Endothelial cell of umbilical vein (primary cell): ENCODE measurements at regions not wholly inside any gene's neighbourhood (a gene's known extent, or its start where the extent isn't known, plus 50 kb on each side); places are given as distances from the start of the nearest gene placed in this dataset.

Experiments used
- BruUV-seq: library from RNA; stranded (reverse); fragments of 400-500 nt; replicated peaks from 2 replicates; lab custom pipeline; 2021; lab: Mats Ljungman, UMichigan
- CTCF ChIA-PET: fragments of 300-600, 350-600 bp; sonication (Branson Sonifier 250); formaldehyde crosslinking; loops from one replicate; lab custom pipeline; 2021; ENCODE audit warnings: antibody characterized with exemption, inconsistent platforms; lab: Charles Lee
- POLR2A ChIA-PET: fragments of 300-600, 350-600 bp; sonication (Branson Sonifier 250); formaldehyde crosslinking; loops from one replicate; lab custom pipeline; 2021; ENCODE audit warnings: antibody characterized with exemption, inconsistent platforms; lab: Charles Lee
- DNase-seq: peaks from one replicate; pipeline ENCODE4 v3.0.0-alpha.2; 2011; ENCODE audit warnings: low read depth, low spot score
- FAIRE-seq: peaks from 2 replicates; lab custom pipeline; 2011; peaks lifted over from hg19 to GRCh38; lab: Jason Lieb, UNC
- H2AFZ ChIP-seq: 2 replicates; pipeline ENCODE4 v1.6.0; 2012; ENCODE audit warnings: low read depth, low read length, control low read depth, inconsistent platforms
- H3K27ac ChIP-seq: 2 replicates; pipeline ENCODE4 v1.5.1; 2011; ENCODE audit warnings: low read depth, mild to moderate bottlenecking, control low read depth, low read length, moderate library complexity; ENCODE audit not compliant: insufficient read depth
- H3K27me3 ChIP-seq, 2 experiments: 2 replicates each; pipeline versions ENCODE4 v1.6.0 to v1.6.1; 2011; ENCODE audit warnings: low read length in 2 of 2, mixed read lengths in 1 of 2; ENCODE audit not compliant: control insufficient read depth in 2 of 2, insufficient read depth in 2 of 2
- H3K36me3 ChIP-seq, 2 experiments: 2 replicates in 1 of 2; 3 replicates in 1 of 2; pipeline ENCODE4 v1.5.1; 2011; ENCODE audit warnings: low read length in 2 of 2, mild to moderate bottlenecking in 1 of 2, moderate library complexity in 1 of 2; ENCODE audit not compliant: control insufficient read depth in 2 of 2, insufficient read depth in 2 of 2; ENCODE audit errors: extremely low read depth in 1 of 2
- H3K4me1 ChIP-seq: 3 replicates; pipeline ENCODE4 v1.5.1; 2011; ENCODE audit warnings: mild to moderate bottlenecking, low read length; ENCODE audit not compliant: control insufficient read depth, insufficient read depth; ENCODE audit errors: extremely low read depth
- H3K4me2 ChIP-seq: 2 replicates; pipeline ENCODE4 v1.6.1; 2011; ENCODE audit warnings: low read length, control low read depth, mixed read lengths; ENCODE audit not compliant: insufficient read depth
- H3K4me3 ChIP-seq, 3 experiments: fragments of 200-600 bp in 1 of 3; sonication (generic), shearing (Covaris generic) in 1 of 3; replicated peaks in 1 of 3; 2 replicates each; pipeline ENCODE4 v1.5.1; 2011 to 2016; ENCODE audit warnings: control low read depth in 3 of 3, low read length in 3 of 3, mild to moderate bottlenecking in 2 of 3, inconsistent platforms in 1 of 3, low read depth in 1 of 3, moderate library complexity in 1 of 3; ENCODE audit not compliant: insufficient read depth in 1 of 3
- H3K79me2 ChIP-seq: 2 replicates; pipeline ENCODE4 v1.6.0; 2012; ENCODE audit warnings: low read length, inconsistent platforms; ENCODE audit not compliant: control insufficient read depth, insufficient read depth
- H3K9ac ChIP-seq: replicated peaks from 2 replicates; pipeline ENCODE3; 2011; ENCODE audit warnings: low read length, control low read depth; ENCODE audit not compliant: insufficient read depth; ENCODE audit errors: extremely low read depth
- H3K9me1 ChIP-seq: replicated peaks from 3 replicates; pipeline ENCODE4 v1.6.0; 2011; ENCODE audit warnings: mild to moderate bottlenecking, low read length; ENCODE audit not compliant: control insufficient read depth, insufficient read depth; ENCODE audit errors: extremely low read depth
- H3K9me3 ChIP-seq: replicated peaks from 2 replicates; pipeline ENCODE4 v1.5.1; 2012; ENCODE audit warnings: low read length, inconsistent platforms; ENCODE audit not compliant: control insufficient read depth, insufficient read depth
- H4K20me1 ChIP-seq: replicated peaks from 2 replicates; pipeline ENCODE3; 2011; ENCODE audit warnings: mild to moderate bottlenecking, low read length; ENCODE audit not compliant: control insufficient read depth, insufficient read depth; ENCODE audit errors: extremely low read depth
- CTCF ChIP-seq, 2 donors: IDR thresholded peaks; 1 replicate in 1 of 2; 2 replicates in 1 of 2; pipeline ENCODE4 v1.5.1; 2011; ENCODE audit warnings: low read length in 2 of 2, mild to moderate bottlenecking in 2 of 2, moderate library complexity in 2 of 2, control low read depth in 1 of 2, inconsistent platforms in 1 of 2, low read depth in 1 of 2; ENCODE audit not compliant: insufficient read depth in 1 of 2; ENCODE audit errors: extremely low read depth in 1 of 2
- EZH2 ChIP-seq: IDR thresholded peaks from 2 replicates; pipeline ENCODE4 v1.6.1; 2012; ENCODE audit warnings: borderline replicate concordance, low read depth, mild to moderate bottlenecking, moderate library complexity, low read length, inconsistent platforms; ENCODE audit not compliant: severe bottlenecking
- FOS ChIP-seq: IDR thresholded peaks from 2 replicates; pipeline ENCODE4 v1.6.1; 2011; ENCODE audit warnings: mild to moderate bottlenecking, low read length, moderate library complexity, borderline replicate concordance; ENCODE audit not compliant: insufficient read depth
- GATA2 ChIP-seq: IDR thresholded peaks from 2 replicates; pipeline ENCODE4 v1.7.0; 2011; ENCODE audit warnings: low read depth, mild to moderate bottlenecking, moderate library complexity, mixed read lengths, low read length; ENCODE audit not compliant: insufficient read length, insufficient read depth
- JUN ChIP-seq: IDR thresholded peaks from 2 replicates; pipeline ENCODE4 v1.6.1; 2011; ENCODE audit warnings: borderline replicate concordance, low read depth; ENCODE audit not compliant: insufficient read length, insufficient read depth
- MYC ChIP-seq: IDR thresholded peaks from one replicate; pipeline ENCODE4 v1.6.1; 2011; ENCODE audit warnings: mild to moderate bottlenecking, low read depth, low read length
- POLR2AphosphoS5 ChIP-seq: IDR thresholded peaks from 2 replicates; pipeline ENCODE4 v1.6.1; 2012; ENCODE audit warnings: low read depth, mild to moderate bottlenecking, control low read depth, low read length, moderate library complexity; ENCODE audit not compliant: insufficient read depth
- dilution Hi-C: fragments of 300-500 bp; cut with MboI; formaldehyde crosslinking; loops from one replicate; pipeline ENCODE4 v1.15.0; 2019; ENCODE audit warnings: low sequenced_read_pairs; ENCODE audit not compliant: extremely low pct_ligation_motif_present
- intact Hi-C: fragments of 100-400 bp; cut with micrococcal nuclease; formaldehyde crosslinking; loops from one replicate; pipeline ENCODE4 v1.10.0; 2022
- TF ChIP-seq, protein P1 (sequence below): IDR thresholded peaks from 2 replicates; pipeline ENCODE4 v1.6.1; 2011; ENCODE audit not compliant: insufficient read depth, insufficient read length

- POLR2A ChIA-PET, result no interaction called here
- dilution Hi-C loops, result no loop called here
- Histone ChIP-seq H3K27ac (no peak overlapping the region), H3K4me3 (no peak overlapping the region), H3K9me3 (no peaks in the 10 kb centered on the region), H3K79me2 (no peaks in the 10 kb centered on the region), H3K27me3 (no peaks in the 10 kb centered on the region), H3K4me1 (no peaks in the 10 kb centered on the region), H3K36me3 (no peaks in the 10 kb centered on the region), H3K4me2 (no peak overlapping the region), H3K9ac (no peak overlapping the region), H3K9me1 (no peaks in the 10 kb centered on the region), H4K20me1 (no peaks in the 10 kb centered on the region), H2AFZ (no peak overlapping the region)
- DNase-seq, result no peak
- TF ChIP-seq CTCF (IDR thresholded peaks at IDR 0.05; ENCODE audit: extremely low read depth in 1 of 2, insufficient read depth in 1 of 2, low read depth in 1 of 2, low read length in 2 of 2), result no peak
- no peak for TF ChIP-seq JUN
- no peak for FAIRE-seq
- CTCF ChIA-PET, result no interaction called here
- BruUV-seq, result no TSS peak
- intact Hi-C loops, result no loop called here
These were observed 831.6 kb downstream of the EFNB2 start for GRCh38 chr13:105703843-105704242.

DNA sequence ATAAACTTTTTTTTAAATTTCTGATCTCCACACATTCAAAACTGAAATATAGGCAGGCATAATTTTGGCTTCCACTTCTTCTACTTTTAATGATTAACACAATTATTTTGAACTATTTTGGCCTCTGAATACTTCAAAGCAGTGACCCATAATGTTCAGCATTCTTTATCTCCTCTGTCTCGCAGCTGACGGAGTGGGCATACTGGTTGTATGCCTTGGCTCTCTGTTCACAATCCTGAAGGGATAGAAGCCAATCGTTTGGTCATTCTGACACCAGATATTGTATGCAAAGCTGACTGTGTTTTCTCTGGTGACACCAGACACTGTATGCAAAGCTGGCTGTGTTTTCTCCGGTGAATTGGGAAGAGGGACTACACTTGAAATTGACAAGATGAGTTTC lies 833.0 kb downstream of the EFNB2 start:
- intact Hi-C loops, result no loop called here
- Histone ChIP-seq H3K79me2 (no peaks in the 10 kb centered on the region), H3K9me1 (no peaks in the 10 kb centered on the region), H2AFZ (no peak overlapping the region), H3K4me3 (no peak overlapping the region), H3K36me3 (no peaks in the 10 kb centered on the region), H3K4me1 (no peaks in the 10 kb centered on the region), H4K20me1 (no peaks in the 10 kb centered on the region), H3K9me3 (no peaks in the 10 kb centered on the region), H3K4me2 (no peak overlapping the region), H3K27me3 (no peaks in the 10 kb centered on the region), H3K27ac (no peak overlapping the region), H3K9ac (no peak overlapping the region)
- ChIA-PET POLR2A (no interaction called here), CTCF (no interaction called here)
- DNase-seq, result no peak
- no TSS peak for BruUV-seq
- no peak for TF ChIP-seq EZH2
- no peak for TF ChIP-seq MYC
- TF ChIP-seq CTCF (IDR thresholded peaks at IDR 0.05; ENCODE audit: extremely low read depth in 1 of 2, insufficient read depth in 1 of 2, low read depth in 1 of 2, low read length in 2 of 2), result no peak
- no peak for TF ChIP-seq POLR2AphosphoS5
- TF ChIP-seq, protein P1, sequence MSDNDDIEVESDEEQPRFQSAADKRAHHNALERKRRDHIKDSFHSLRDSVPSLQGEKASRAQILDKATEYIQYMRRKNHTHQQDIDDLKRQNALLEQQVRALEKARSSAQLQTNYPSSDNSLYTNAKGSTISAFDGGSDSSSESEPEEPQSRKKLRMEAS, result no peak
- TF ChIP-seq GATA2, result no peak
- no peak for TF ChIP-seq JUN
- no peak for TF ChIP-seq FOS
- FAIRE-seq, result no peak
- dilution Hi-C loops, result no loop called here
